A549 (cell line): ENCODE measurements at regions not wholly inside any gene's neighbourhood (a gene's known extent, or its start where the extent isn't known, plus 50 kb on each side); places are given as distances from the start of the nearest gene placed in this dataset.
A peak's percentile ranks its signal among the peaks of the same experiment; 100 is the strongest.

Experiments
- ATAC-seq, 2 experiments: fragments of 200-7000 bp in 1 of 2; fragments of >200 bp in 1 of 2; cut with Nextera tagmentation in 1 of 2; cut with Tn5 transposase in 1 of 2; 3 replicates each; pipeline versions ENCODE4 v1.8.0 to v1.9.1; 2018 to 2020; ENCODE audit warnings: mild to moderate bottlenecking in 1 of 2, moderate library complexity in 1 of 2
- CTCF ChIA-PET: fragments of 300-600 bp; sonication (Branson Sonifier 250); formaldehyde crosslinking; extraction: SDS; loops from one replicate; lab custom pipeline; 2021; ENCODE audit warnings: antibody characterized with exemption, inconsistent platforms; lab: Yijun Ruan, JAX
- POLR2A ChIA-PET: fragments of 350-600 bp; formaldehyde crosslinking; extraction: SDS; loops from one replicate; lab custom pipeline; 2021; ENCODE audit warnings: antibody characterized with exemption, inconsistent platforms; lab: Yijun Ruan, JAX
- DNase-seq, 2 experiments: peaks; one replicate each; pipeline versions ENCODE4 v3.0.0 to v3.0.0-alpha.2; 2011 to 2016; ENCODE audit warnings: low read depth in 1 of 2, low spot score in 1 of 2
- FAIRE-seq: peaks from 2 replicates; lab custom pipeline; 2011; peaks lifted over from hg19 to GRCh38; lab: Jason Lieb, UNC
- H3K27ac ChIP-seq, 2 experiments: fragments of >200 bp; sonication (Bioruptor Twin); formaldehyde crosslinking; 3 replicates each; pipeline ENCODE4 v1.5.1; 2016 to 2017
- H3K4me1 ChIP-seq: fragments of >200 bp; sonication (Bioruptor Twin); formaldehyde crosslinking; 3 replicates; pipeline ENCODE4 v1.6.1; 2016
- H3K4me2 ChIP-seq: fragments of >200 bp; sonication (Bioruptor Twin); formaldehyde crosslinking; 3 replicates; pipeline ENCODE4 v1.6.1; 2016
- H3K4me3 ChIP-seq: fragments of >200 bp; sonication (Bioruptor Twin); formaldehyde crosslinking; 3 replicates; pipeline ENCODE4 v1.5.1; 2016
- H3K9me3 ChIP-seq: fragments of >200 bp; sonication (Bioruptor Twin); formaldehyde crosslinking; 3 replicates; pipeline ENCODE4 v1.6.1; 2016
- BCL3 ChIP-seq: fragments of >200 bp; sonication (Bioruptor Twin); formaldehyde crosslinking; IDR thresholded peaks from 3 replicates; pipeline ENCODE4 v1.6.1; 2016
- BHLHE40 ChIP-seq: IDR thresholded peaks from 2 replicates; pipeline ENCODE4 v1.6.1; 2012; ENCODE audit warnings: low read depth, low read length, inconsistent platforms
- CBX2 ChIP-seq: fragments of 200-600 bp; sonication (generic); IDR thresholded peaks from 2 replicates; pipeline ENCODE4 v1.6.1; 2016; ENCODE audit warnings: low read depth, mild to moderate bottlenecking, borderline replicate concordance
- CBX8 ChIP-seq: fragments of 200-600 bp; sonication (generic); IDR thresholded peaks from 2 replicates; pipeline ENCODE4 v1.6.1; 2016
- E2F6 ChIP-seq: IDR thresholded peaks from 2 replicates; pipeline ENCODE4 v1.6.1; 2012; ENCODE audit warnings: low read depth, borderline replicate concordance
- ESRRA ChIP-seq: fragments of 150-350 bp; IDR thresholded peaks from 2 replicates; pipeline ENCODE4 v1.6.1; 2014; ENCODE audit warnings: mild to moderate bottlenecking, low read length, borderline replicate concordance
- FOSL2 ChIP-seq, 2 experiments: fragments of 450-650 bp in 1 of 2; fragments of >200 bp in 1 of 2; sonication (Bioruptor Twin) in 1 of 2; formaldehyde crosslinking; IDR thresholded peaks; 2 replicates each; pipeline versions ENCODE4 v1.5.0 to v1.6.1; 2016 to 2020; ENCODE audit warnings: mild to moderate bottlenecking in 1 of 2, moderate library complexity in 1 of 2
- HEYL ChIP-seq: fragments of 250-450 bp; sonication (Bioruptor Pico); IDR thresholded peaks from 2 replicates; pipeline ENCODE4 v1.8.0; 2021; ENCODE audit warnings: mild to moderate bottlenecking, moderate library complexity
- HMGXB4 ChIP-seq: fragments of 250-450 bp; sonication (Bioruptor Pico); IDR thresholded peaks from 2 replicates; pipeline ENCODE4 v1.5.0; 2021; ENCODE audit warnings: mild to moderate bottlenecking, moderate library complexity, borderline replicate concordance
- HOXA7 ChIP-seq: fragments of 250-450 bp; sonication (Bioruptor Pico); IDR thresholded peaks from 2 replicates; pipeline ENCODE4 v1.5.0; 2020; ENCODE audit warnings: mild to moderate bottlenecking, moderate library complexity
- MAX ChIP-seq: IDR thresholded peaks from 2 replicates; pipeline ENCODE4 v1.6.1; 2012
- MAZ ChIP-seq: fragments of 150-350 bp; IDR thresholded peaks from 2 replicates; pipeline ENCODE4 v1.6.1; 2014; ENCODE audit warnings: antibody characterized with exemption, low read depth, low read length, borderline replicate concordance
- NFE2L2 ChIP-seq: fragments of 150-350 bp; conservative IDR thresholded peaks from 2 replicates; pipeline ENCODE4 v1.6.1; 2014; ENCODE audit warnings: low read length
- NR3C1 ChIP-seq: fragments of >200 bp; sonication (Bioruptor Twin); formaldehyde crosslinking; IDR thresholded peaks from 3 replicates; pipeline ENCODE4 v1.6.1; 2017
- PHF8 ChIP-seq: fragments of 200-600 bp; sonication (generic); IDR thresholded peaks from 2 replicates; pipeline ENCODE4 v1.6.1; 2016; ENCODE audit warnings: low read depth, mild to moderate bottlenecking, antibody characterized with exemption, moderate library complexity, borderline replicate concordance
- POLR2AphosphoS2 ChIP-seq: conservative IDR thresholded peaks from 2 replicates; pipeline ENCODE4 v1.6.1; 2012; ENCODE audit warnings: low read length, improper control_type of control experiment, inconsistent platforms
- RAD21 ChIP-seq, 2 experiments: fragments of >200 bp in 1 of 2; sonication (Bioruptor Twin) in 1 of 2; formaldehyde crosslinking in 1 of 2; IDR thresholded peaks in 1 of 2; conservative IDR thresholded peaks in 1 of 2; 2 replicates in 1 of 2; 3 replicates in 1 of 2; pipeline ENCODE4 v1.6.1; 2012 to 2018; ENCODE audit warnings: inconsistent platforms in 1 of 2
- RCOR1 ChIP-seq: fragments of 150-350 bp; IDR thresholded peaks from 2 replicates; pipeline ENCODE4 v1.6.1; 2014; ENCODE audit warnings: antibody characterized with exemption, low read length, low read depth
- SREBF2 ChIP-seq: fragments of 450-650 bp; IDR thresholded peaks from 2 replicates; pipeline ENCODE4 v1.6.1; 2014; ENCODE audit warnings: mild to moderate bottlenecking, moderate library complexity
- TFCP2L1 ChIP-seq: fragments of 250-450 bp; sonication (Bioruptor Pico); IDR thresholded peaks from 2 replicates; pipeline ENCODE4 v1.5.0; 2021; ENCODE audit warnings: mild to moderate bottlenecking
- ZSCAN20 ChIP-seq: fragments of 250-450 bp; sonication (Bioruptor Pico); IDR thresholded peaks from 2 replicates; pipeline ENCODE4 v1.8.0; 2022; ENCODE audit warnings: mild to moderate bottlenecking, moderate library complexity
- WGBS: methylation state at CpG from one replicate; pipeline ENCODE4 v1.1.6; 2017; ENCODE audit errors: missing lambda C conversion rate; 5-methylcytosine and 5-hydroxymethylcytosine counted together

- no peak for DNase-seq
- Histone ChIP-seq H3K4me1 (no peaks in the 10 kb centered on the region), H3K9me3 (no peaks in the 10 kb centered on the region; the same call in 2 of the 3 replicates), H3K27ac (no peak overlapping the region), H3K4me2 (no peak overlapping the region), H3K4me3 (no peak overlapping the region)
- whole genome bisulfite sequencing = 20% methylated on average over 7 of the region's 7 CpGs
- POLR2A ChIA-PET = no interaction called here
- no peak for ATAC-seq
- TF ChIP-seq HOXA7 = no peak
- TF ChIP-seq ESRRA = no peak
- no peak for TF ChIP-seq HMGXB4 (CRISPR knock-in tag)
- no peak for TF ChIP-seq NFE2L2
- no peak for TF ChIP-seq BCL3
- TF ChIP-seq MAZ = no peak
- no peak for TF ChIP-seq NR3C1
- no peak for TF ChIP-seq HEYL (CRISPR knock-in tag)
- TF ChIP-seq FOSL2 (IDR thresholded peaks at IDR 0.05) = no peak
- TF ChIP-seq FOSL2 (CRISPR knock-in tag; IDR thresholded peaks at IDR 0.05) = no peak
- no peak for TF ChIP-seq TFCP2L1 (CRISPR knock-in tag)
- TF ChIP-seq ZSCAN20 (CRISPR knock-in tag) = no peak
- TF ChIP-seq SREBF2 = no peak
- TF ChIP-seq MAX = no peak
- no peak for TF ChIP-seq RCOR1
- TF ChIP-seq POLR2AphosphoS2 = no peak
- TF ChIP-seq PHF8 = no peak
- TF ChIP-seq RAD21 (conservative IDR thresholded peaks at IDR 0.05 in 1 of 2, IDR thresholded peaks at IDR 0.05 in 1 of 2) = no peak
- no peak for TF ChIP-seq BHLHE40
- no peak for TF ChIP-seq CBX2
- no peak for TF ChIP-seq E2F6
- FAIRE-seq = no peak
- CTCF ChIA-PET = interaction anchor here (1.5 kb wide), 1 partner anchor 9 kb away, joined by 3 read pairs; no protein-coding TSS in a partner anchor
Observed at GRCh38 chr10:129411772-129412171, 55.3 kb upstream of the MGMT start.

- ChIA-PET POLR2A (no interaction called here), CTCF (interaction anchor here (0.6 kb wide), 1 partner anchor 642 kb away, joined by 4 read pairs; no protein-coding TSS in a partner anchor)
- FAIRE-seq (no peak), DNase-seq (no peak), ATAC-seq (no peak)
- Histone ChIP-seq H3K27ac (no peak overlapping the region), H3K4me3 (no peak overlapping the region), H3K4me2 (no peak overlapping the region), H3K9me3 (no peaks in the 10 kb centered on the region; the same call in 2 of the 3 replicates), H3K4me1 (no peaks in the 10 kb centered on the region)
- TF ChIP-seq CBX8 = 0 out of 2 replicates have a peak, but pooled peaks have one; percentile 6
- TF ChIP-seq E2F6 = no peak
- 20% methylated on average over 6 of the region's 6 CpGs for WGBS
Observed at GRCh38 chr10:129413024-129413423, 54.0 kb upstream of the MGMT start.
